ENCODE measurements at regions not wholly inside any gene's neighbourhood (a gene's known extent, or its start where the extent isn't known, plus 50 kb on each side); places are given as distances from the start of the nearest gene placed in this dataset.

GRCh38 chr15:70399204-70399603, 301.5 kb upstream of the TLE3 start:
- TF ChIP-seq CTCF (conservative IDR thresholded peaks at IDR 0.05; ENCODE audit: low read depth): no peak
- no peak for DNase-seq (ENCODE audit: low spot score)
- ChIA-PET POLR2A (ENCODE audit: low non-redundant PET) (no interaction called here), CTCF (no interaction called here)
- no peak overlapping the region for H3K27ac ChIP-seq

GRCh38 chr15:70398694-70399093, 301.0 kb upstream of the TLE3 start:
- ChIA-PET POLR2A (ENCODE audit: low non-redundant PET) (no interaction called here), CTCF (interaction anchor here (0.7 kb wide), 1 partner anchor 43 kb away, joined by 3 read pairs; no protein-coding TSS in a partner anchor)
- no peak for TF ChIP-seq CTCF (conservative IDR thresholded peaks at IDR 0.05; ENCODE audit: low read depth)
- DNase-seq (ENCODE audit: low spot score): no peak
- no peak overlapping the region for H3K27ac ChIP-seq

- no peak for DNase-seq (ENCODE audit: low spot score)
- ChIA-PET CTCF (interaction anchor here (0.6 kb wide), 1 partner anchor 118 kb away, joined by 3 read pairs; no protein-coding TSS in a partner anchor), POLR2A (ENCODE audit: low non-redundant PET) (no interaction called here)
- no peak for TF ChIP-seq CTCF (conservative IDR thresholded peaks at IDR 0.05; ENCODE audit: low read depth)
- no peak overlapping the region for H3K27ac ChIP-seq
Observed at GRCh38 chr15:70396807-70397206, 299.1 kb upstream of the TLE3 start.

GRCh38 chr15:70395164-70395563, 297.4 kb upstream of the TLE3 start:
- POLR2A ChIA-PET (ENCODE audit: low non-redundant PET): no interaction called here
- CTCF ChIA-PET: no interaction called here

GRCh38 chr15:70390723-70391122, 293.0 kb upstream of the TLE3 start:
- ChIA-PET CTCF (no interaction called here), POLR2A (ENCODE audit: low non-redundant PET) (no interaction called here)
- DNase-seq (ENCODE audit: low spot score): no peak
- H3K27ac ChIP-seq: no peak overlapping the region
- TF ChIP-seq CTCF (conservative IDR thresholded peaks at IDR 0.05; ENCODE audit: low read depth): no peak

More at GRCh38 chr15:70395164-70395563, 297.4 kb upstream of the TLE3 start:
- no peak for DNase-seq (ENCODE audit: low spot score)
- no peak for TF ChIP-seq CTCF (conservative IDR thresholded peaks at IDR 0.05; ENCODE audit: low read depth)
- H3K27ac ChIP-seq: no peak overlapping the region

GRCh38 chr15:70387993-70388392, 290.3 kb upstream of the TLE3 start:
- CTCF ChIA-PET: no interaction called here
- no peak for DNase-seq (ENCODE audit: low spot score)
- H3K27ac ChIP-seq: no peak overlapping the region

More at GRCh38 chr15:70387993-70388392, 290.3 kb upstream of the TLE3 start:
- POLR2A ChIA-PET (ENCODE audit: low non-redundant PET): no interaction called here
- no peak for TF ChIP-seq CTCF (conservative IDR thresholded peaks at IDR 0.05; ENCODE audit: low read depth)
